Astrocyte (in vitro differentiated cells and primary cell): ENCODE measurements at regions not wholly inside any gene's neighbourhood (a gene's known extent, or its start where the extent isn't known, plus 50 kb on each side); places are given as distances from the start of the nearest gene placed in this dataset.
"Not testable (repeated sequence)": the region's sequence is repeated elsewhere in the genome, so short reads cannot be mapped to it uniquely, and the experiment has no call there.

Experiments used
- CTCF ChIP-seq: IDR thresholded peaks from 2 replicates; pipeline ENCODE4 v1.5.1; 2011; ENCODE audit warnings: low read depth, mild to moderate bottlenecking, inconsistent platforms, low read length, moderate library complexity; ENCODE audit not compliant: insufficient read depth
- EZH2 ChIP-seq: IDR thresholded peaks from 2 replicates; pipeline ENCODE4 v1.6.1; 2012; ENCODE audit warnings: mild to moderate bottlenecking, low read length, inconsistent platforms; ENCODE audit not compliant: insufficient read depth

GRCh38 chr9:97153160-97153559, 114.2 kb upstream of the CTSV start:
- TF ChIP-seq CTCF, EZH2: not testable (repeated sequence)
